GM18511 (cell line): ENCODE measurements at regions not wholly inside any gene's neighbourhood (a gene's known extent, or its start where the extent isn't known, plus 50 kb on each side); places are given as distances from the start of the nearest gene placed in this dataset.
A peak's percentile ranks its signal among the peaks of the same experiment; 100 is the strongest.

Experiments
- ATAC-seq: cut with Tn5 transposase; IDR thresholded peaks from one replicate; pipeline ENCODE4 v1.9.1; 2021; ENCODE audit warnings: mild to moderate bottlenecking, moderate library complexity; ENCODE audit not compliant: unreplicated experiment

GRCh38 chr4:137644201-137644600 is 111.9 kb upstream of the PCDH18 start:
- no peak for ATAC-seq

- no peak for ATAC-seq
Measured at GRCh38 chr4:137641544-137641943, 109.2 kb upstream of the PCDH18 start.

- peak; percentile 40 for ATAC-seq
Measured at GRCh38 chr4:137640838-137641158, 108.5 kb upstream of the PCDH18 start.

GRCh38 chr4:137640156-137640837 is 108.0 kb upstream of the PCDH18 start:
- ATAC-seq: peak; percentile 40

- peak; percentile 67 for ATAC-seq
Measured at GRCh38 chr4:137638934-137639333, 106.6 kb upstream of the PCDH18 start.

- ATAC-seq: no peak
Measured at GRCh38 chr4:137635601-137636000, 103.3 kb upstream of the PCDH18 start.

- ATAC-seq: no peak
Measured at GRCh38 chr4:137635108-137635507, 102.8 kb upstream of the PCDH18 start.

- no peak for ATAC-seq
Measured at GRCh38 chr4:137632842-137633241, 100.5 kb upstream of the PCDH18 start.

GRCh38 chr4:137631605-137632004 is 99.3 kb upstream of the PCDH18 start:
- no peak for ATAC-seq

- no peak for ATAC-seq
Measured at GRCh38 chr4:137630252-137630651, 98.0 kb upstream of the PCDH18 start.

- no peak for ATAC-seq
Measured at GRCh38 chr4:137627739-137628460, 95.6 kb upstream of the PCDH18 start.

- ATAC-seq: no peak
Measured at GRCh38 chr4:137626942-137627738, 94.8 kb upstream of the PCDH18 start.

- no peak for ATAC-seq
Measured at GRCh38 chr4:137623013-137623412, 90.7 kb upstream of the PCDH18 start.

- ATAC-seq: no peak
Measured at GRCh38 chr4:137621056-137621455, 88.8 kb upstream of the PCDH18 start.

- no peak for ATAC-seq
Measured at GRCh38 chr4:137614491-137614890, 82.2 kb upstream of the PCDH18 start.

- no peak for ATAC-seq
Measured at GRCh38 chr4:137611998-137612700, 79.9 kb upstream of the PCDH18 start.

GRCh38 chr4:137610960-137611359 is 78.7 kb upstream of the PCDH18 start:
- ATAC-seq: peak; percentile 69

- ATAC-seq: no peak
Measured at GRCh38 chr4:137609718-137610430, 77.6 kb upstream of the PCDH18 start.

- no peak for ATAC-seq
Measured at GRCh38 chr4:137608085-137608484, 75.8 kb upstream of the PCDH18 start.

- ATAC-seq: no peak
Measured at GRCh38 chr4:137602436-137602835, 70.1 kb upstream of the PCDH18 start.

GRCh38 chr4:137601934-137602333 is 69.6 kb upstream of the PCDH18 start:
- no peak for ATAC-seq
